HepG2 (cell line): ENCODE measurements at regions not wholly inside any gene's neighbourhood (a gene's known extent, or its start where the extent isn't known, plus 50 kb on each side); places are given as distances from the start of the nearest gene placed in this dataset.

Experiments
- ARID2 ChIP-seq: sonication (generic); formaldehyde crosslinking; IDR thresholded peaks from 2 replicates; pipeline ENCODE4 v1.8.1; 2022; ENCODE audit warnings: mild to moderate bottlenecking, missing genetic modification reagents, borderline replicate concordance
- BHLHE40 ChIP-seq: IDR thresholded peaks from 2 replicates; pipeline ENCODE4 v1.6.1; 2011; ENCODE audit warnings: low read length, improper control_type of control experiment
- DR1 ChIP-seq: sonication (generic); formaldehyde crosslinking; IDR thresholded peaks from 2 replicates; pipeline ENCODE4 v1.8.0; 2021; ENCODE audit warnings: mild to moderate bottlenecking, missing genetic modification reagents, inconsistent platforms
- EZH2 ChIP-seq: conservative IDR thresholded peaks from 2 replicates; pipeline ENCODE4 v1.6.1; 2012; ENCODE audit warnings: mild to moderate bottlenecking, low read depth, low read length, moderate library complexity
- FOXC1 ChIP-seq: sonication (generic); formaldehyde crosslinking; IDR thresholded peaks from 2 replicates; pipeline ENCODE4 v1.8.0; 2022; ENCODE audit warnings: mild to moderate bottlenecking, missing genetic modification reagents, borderline replicate concordance
- FOXO1 ChIP-seq: sonication (generic); formaldehyde crosslinking; IDR thresholded peaks from 2 replicates; pipeline ENCODE4 v1.4.0; 2020; ENCODE audit warnings: missing genetic modification reagents
- FOXP4 ChIP-seq: sonication (generic); formaldehyde crosslinking; IDR thresholded peaks from 2 replicates; pipeline ENCODE4 v1.4.0; 2020; ENCODE audit warnings: missing genetic modification reagents
- HNRNPH1 ChIP-seq: fragments of 200-400 bp; formaldehyde crosslinking; optimal IDR thresholded peaks from 2 replicates; pipeline ENCODE3; 2017; ENCODE audit warnings: mild to moderate bottlenecking, low read depth, low read length
- KMT2A ChIP-seq: sonication (generic); formaldehyde crosslinking; IDR thresholded peaks from 2 replicates; pipeline ENCODE4 v1.4.0; 2020; ENCODE audit warnings: missing genetic modification reagents
- KMT2B ChIP-seq: IDR thresholded peaks from 2 replicates; pipeline ENCODE4 v1.6.1; 2016; ENCODE audit warnings: missing genetic modification reagents, missing compliant biosample characterization
- NFIB ChIP-seq: sonication (generic); formaldehyde crosslinking; IDR thresholded peaks from 2 replicates; pipeline ENCODE4 v1.9.0; 2021; ENCODE audit warnings: missing genetic modification reagents, mild to moderate bottlenecking, borderline replicate concordance
- NFYB ChIP-seq: sonication (generic); formaldehyde crosslinking; IDR thresholded peaks from 2 replicates; pipeline ENCODE4 v1.4.0; 2020; ENCODE audit warnings: missing genetic modification reagents
- POLR2AphosphoS5 ChIP-seq: IDR thresholded peaks from 2 replicates; pipeline ENCODE4 v1.6.1; 2012; ENCODE audit warnings: low read depth, low read length
- RARG ChIP-seq: sonication (generic); formaldehyde crosslinking; IDR thresholded peaks from 2 replicates; pipeline ENCODE4 v1.4.0; 2020; ENCODE audit warnings: low read depth, mild to moderate bottlenecking, missing genetic modification reagents
- SIN3B ChIP-seq: fragments of 150-350 bp; IDR thresholded peaks from 2 replicates; pipeline ENCODE4 v1.6.1; 2014; ENCODE audit warnings: low read length
- TBX2 ChIP-seq: sonication (generic); formaldehyde crosslinking; IDR thresholded peaks from 2 replicates; pipeline ENCODE4 v1.5.0; 2020; ENCODE audit warnings: missing genetic modification reagents, mild to moderate bottlenecking, borderline replicate concordance
- TBX3 ChIP-seq: fragments of 450-650 bp; IDR thresholded peaks from 2 replicates; pipeline ENCODE4 v1.6.1; 2017; ENCODE audit warnings: antibody characterized with exemption, mild to moderate bottlenecking, inconsistent platforms, borderline replicate concordance
- TCF7L2 ChIP-seq: IDR thresholded peaks from 2 replicates; pipeline ENCODE4 v1.6.1; 2011; ENCODE audit warnings: mild to moderate bottlenecking, low read depth, low read length, moderate library complexity
- TFAP4 ChIP-seq: sonication (generic); IDR thresholded peaks from 2 replicates; pipeline ENCODE4 v1.6.1; 2016; ENCODE audit warnings: low read depth, borderline replicate concordance
- ZNF644 ChIP-seq: IDR thresholded peaks from 2 replicates; pipeline ENCODE4 v1.6.1; 2016; ENCODE audit warnings: low read depth
- ZNF687 ChIP-seq: sonication (generic); formaldehyde crosslinking; IDR thresholded peaks from 2 replicates; pipeline ENCODE4 v1.5.1; 2020; ENCODE audit warnings: mild to moderate bottlenecking, missing genetic modification reagents, moderate library complexity
- TF ChIP-seq, protein P1 (sequence below): IDR thresholded peaks from 2 replicates; pipeline ENCODE4 v1.6.1; 2016; ENCODE audit warnings: missing genetic modification reagents, missing compliant biosample characterization

DNA sequence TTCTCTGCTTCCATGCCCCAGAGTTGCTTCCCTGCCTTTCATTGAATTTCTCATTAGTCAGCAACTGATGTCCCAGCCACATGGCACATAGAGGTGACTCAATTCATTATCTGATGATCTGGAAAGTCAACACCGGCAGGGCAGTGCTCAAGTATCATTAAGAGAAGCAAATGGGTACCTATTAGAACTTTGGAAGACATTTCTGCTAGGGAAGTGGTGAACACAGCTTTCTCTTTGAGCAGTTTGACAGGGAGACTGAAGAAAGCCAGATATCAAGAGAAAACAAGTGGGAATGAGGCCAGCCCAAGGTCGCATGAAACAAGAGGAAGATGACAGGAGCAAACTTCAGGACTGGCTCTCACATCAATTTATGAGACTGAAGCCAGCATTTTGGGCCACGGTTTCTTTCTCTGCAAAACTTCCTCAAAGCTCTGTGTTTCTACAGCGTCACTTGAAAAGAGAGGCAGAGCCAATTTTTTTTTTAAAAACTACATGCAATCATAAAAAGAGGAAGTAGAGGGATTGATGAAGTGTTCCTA, 108.3 kb upstream of the RPS6KA3 start (continued):
- TF ChIP-seq FOXP4 (CRISPR knock-in tag) (0 out of 2 replicates have a peak, but pooled peaks have one; percentile 15), KMT2B (CRISPR knock-in tag) (no peak), ZNF644 (no peak), POLR2AphosphoS5 (no peak), EZH2 (no peak), DR1 (CRISPR knock-in tag) (no peak), TBX3 (no peak), FOXC1 (CRISPR knock-in tag) (no peak), ZNF687 (no peak), NFYB (no peak), TCF7L2 (no peak), ARID2 (no peak), TBX2 (CRISPR knock-in tag) (no peak), RARG (CRISPR knock-in tag) (no peak), BHLHE40 (no peak), KMT2A (CRISPR knock-in tag) (no peak), FOXO1 (CRISPR knock-in tag) (no peak), NFIB (CRISPR knock-in tag) (no peak), SIN3B (no peak), TFAP4 (no peak), HNRNPH1 (no peak)
- TF ChIP-seq, protein P1, sequence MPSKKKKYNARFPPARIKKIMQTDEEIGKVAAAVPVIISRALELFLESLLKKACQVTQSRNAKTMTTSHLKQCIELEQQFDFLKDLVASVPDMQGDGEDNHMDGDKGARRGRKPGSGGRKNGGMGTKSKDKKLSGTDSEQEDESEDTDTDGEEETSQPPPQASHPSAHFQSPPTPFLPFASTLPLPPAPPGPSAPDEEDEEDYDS: no peak
